ENCODE measurements at regions not wholly inside any gene's neighbourhood (a gene's known extent, or its start where the extent isn't known, plus 50 kb on each side); places are given as distances from the start of the nearest gene placed in this dataset.

DNA sequence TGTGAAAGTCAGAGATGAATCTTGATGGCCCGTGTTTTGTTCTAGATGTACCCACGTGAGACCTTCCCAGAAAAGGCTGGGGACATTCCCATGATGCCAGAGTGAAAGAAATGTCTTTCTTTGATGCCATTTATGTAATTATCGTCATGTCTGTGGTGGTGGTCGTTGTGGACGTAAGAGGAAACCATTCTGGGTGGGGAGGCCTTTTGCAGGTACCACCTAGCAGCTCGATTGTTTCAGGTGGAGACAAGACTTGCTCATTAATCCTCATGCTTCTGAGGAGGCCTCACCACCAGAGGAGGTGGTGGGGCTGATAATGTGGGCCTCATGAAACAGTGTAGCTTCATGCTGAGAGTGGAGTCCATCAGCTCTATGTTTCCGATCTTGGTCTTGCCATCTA, 58.1 kb upstream of the USP3 start:
- Histone ChIP-seq H4K5ac (ENCODE audit: low read depth, low read length) (no peak overlapping the region), H2AFZ (replicated peaks; ENCODE audit: low read length, poor library complexity) (no peak overlapping the region), H2BK5ac (ENCODE audit: low read depth, low read length, poor library complexity, severe bottlenecking) (no peak overlapping the region), H3K4ac (ENCODE audit: low read depth, low read length) (no peak overlapping the region), H3K4me1 (ENCODE audit: control insufficient read depth, insufficient read depth, low read length) (peaks cover 4% of the 10 kb centered on the region; the same call in 1 of the 2 replicates), H2AK9ac (replicated peaks; ENCODE audit: low read depth, low read length, poor library complexity) (no peak overlapping the region), H3K27me3 (ENCODE audit: control insufficient read depth, insufficient read depth, low read length) (peaks cover 21% of the 10 kb centered on the region), H2AK5ac (ENCODE audit: low read depth, low read length) (no peak overlapping the region), H3K79me1 (ENCODE audit: low read depth in 1 of 2, low read length in 2 of 2) (no peaks in the 10 kb centered on the region), H3K4me2 (ENCODE audit: low read depth, low read length) (no peak overlapping the region), H3K27ac (ENCODE audit: insufficient read depth, low read length) (no peak overlapping the region), H3K36me3 (ENCODE audit: control insufficient read depth, insufficient read depth, low read length) (no peaks in the 10 kb centered on the region), H3K56ac (ENCODE audit: extremely low read depth, insufficient read depth, low read length) (no peak overlapping the region), H3K14ac (replicated peaks; ENCODE audit: low read depth, low read length) (no peak overlapping the region), H3K23ac (ENCODE audit: low read depth, low read length) (no peak overlapping the region), H3K18ac (ENCODE audit: low read depth, low read length) (no peak overlapping the region), H3K9me3 (ENCODE audit: control insufficient read depth, insufficient read depth, low read length) (no peaks in the 10 kb centered on the region), H3K4me3 (ENCODE audit: insufficient read depth, low read depth, low read length) (no peak overlapping the region), H2BK15ac (ENCODE audit: low read depth, low read length) (no peak overlapping the region), H3K9me1 (ENCODE audit: insufficient read depth, low read length) (no peaks in the 10 kb centered on the region), H4K20me1 (ENCODE audit: insufficient read depth, low read length) (no peaks in the 10 kb centered on the region), H2BK20ac (ENCODE audit: low read depth, low read length) (no peak overlapping the region), H4K8ac (ENCODE audit: low read depth in 2 of 2, low read length in 2 of 2) (no peak overlapping the region), H3K9ac (ENCODE audit: low read depth, low read length) (no peak overlapping the region), H2BK120ac (ENCODE audit: low read depth, low read length) (no peak overlapping the region), H4K91ac (ENCODE audit: insufficient read depth, low read depth, low read length) (no peak overlapping the region)
- ATAC-seq (ENCODE audit: low read depth) (no peak), DNase-seq (no peak)
- in situ Hi-C loops (cut with MboI; ENCODE audit: low sequenced_read_pairs), result no loop called here
- dilution Hi-C loops (cut with HindIII; ENCODE audit: low sequenced_read_pairs, unreplicated experiment), result no loop called here
- ChIA-PET POLR2A (ENCODE audit: unreplicated experiment) (no interaction called here), CTCF (no interaction called here)
- TF ChIP-seq BHLHE40 (IDR thresholded peaks at IDR 0.05; ENCODE audit: low read depth, low read length), result no peak
- TF ChIP-seq ELK1 (IDR thresholded peaks at IDR 0.05; ENCODE audit: borderline replicate concordance, low read depth, low read length), result no peak
- no peak for TF ChIP-seq RFX5 (IDR thresholded peaks at IDR 0.05; ENCODE audit: low read depth, low read length)
- no peak for TF ChIP-seq POLR2A (IDR thresholded peaks at IDR 0.05; ENCODE audit: low read depth, low read length)
- TF ChIP-seq NFE2L2 (IDR thresholded peaks at IDR 0.05; ENCODE audit: low read depth, low read length), result no peak
- TF ChIP-seq RCOR1 (IDR thresholded peaks at IDR 0.05; ENCODE audit: insufficient replicate concordance, low read length), result no peak
- no peak for TF ChIP-seq RAD21 (IDR thresholded peaks at IDR 0.05; ENCODE audit: low read length)
- TF ChIP-seq CHD1 (IDR thresholded peaks at IDR 0.05; ENCODE audit: low read depth, low read length), result no peak
- no peak for TF ChIP-seq MAFK (IDR thresholded peaks at IDR 0.05; ENCODE audit: low read depth, low read length)
- TF ChIP-seq SMC3 (IDR thresholded peaks at IDR 0.05; ENCODE audit: low read depth, low read length), result no peak
- TF ChIP-seq CTCF (conservative IDR thresholded peaks at IDR 0.05; ENCODE audit: low read depth, low read length), result no peak
- no peak for TF ChIP-seq CEBPB (IDR thresholded peaks at IDR 0.05; ENCODE audit: low read depth, low read length)
- 75% methylated on average over 4 of the region's 7 CpGs; no CpG with 5 or more reads in 1 of the 2 experiments for WGBS, 2 experiments (ENCODE audit: extremely low coverage in 2 of 2, insufficient read length in 1 of 2)
- no TSS peak for BruUV-seq (replicated peaks)
- intact Hi-C loops (cut with micrococcal nuclease), result no loop called here
